Non-pigmented ciliary epithelial cell (primary cell): ENCODE measurements at regions not wholly inside any gene's neighbourhood (a gene's known extent, or its start where the extent isn't known, plus 50 kb on each side); places are given as distances from the start of the nearest gene placed in this dataset.
A peak's percentile ranks its signal among the peaks of the same experiment; 100 is the strongest.
"Not testable (repeated sequence)": the region's sequence is repeated elsewhere in the genome, so short reads cannot be mapped to it uniquely, and the experiment has no call there.

Source experiments
- DNase-seq: peaks from one replicate; pipeline ENCODE4 v3.0.0-alpha.2; 2010; ENCODE audit warnings: low read depth

DNA sequence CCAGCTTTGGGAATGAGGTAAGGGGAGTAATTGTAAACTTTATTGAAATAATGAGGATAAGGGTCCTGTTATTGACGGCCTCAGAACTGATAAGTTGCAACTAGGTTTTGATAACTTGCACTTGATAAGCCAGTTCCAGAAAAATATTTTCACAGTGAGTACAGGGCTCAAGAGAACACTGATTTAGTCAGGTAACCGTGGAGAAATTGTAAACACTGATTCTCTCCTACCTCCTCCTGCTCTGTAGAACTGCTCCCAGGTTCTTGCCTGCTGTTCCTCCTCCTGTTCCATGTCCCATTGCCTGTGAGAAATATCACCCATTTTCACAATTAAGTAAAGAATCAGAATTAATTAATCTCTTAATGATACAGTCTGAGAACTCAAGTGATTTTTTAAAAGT, 55.0 kb upstream of the CXXC4 start:
- no peak for DNase-seq

DNA sequence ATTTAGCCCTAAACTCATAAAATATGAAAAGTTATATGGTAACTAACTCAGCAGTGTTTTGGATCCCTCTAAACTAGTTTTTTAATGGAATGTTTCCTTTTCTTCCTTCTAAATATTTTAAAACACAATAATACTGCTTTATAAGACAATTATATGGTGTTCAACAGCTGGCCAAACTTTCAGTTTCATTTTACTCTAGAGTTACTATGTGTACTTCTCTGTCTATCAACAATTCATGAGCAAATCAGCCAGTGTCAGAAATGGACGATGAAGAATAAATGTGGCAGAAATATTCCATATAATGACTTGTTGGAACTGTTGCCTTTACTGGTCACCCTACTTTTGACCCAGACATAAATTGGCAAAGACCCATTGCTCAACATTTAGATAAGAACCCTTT, 64.8 kb upstream of the CXXC4 start:
- no peak for DNase-seq

DNA sequence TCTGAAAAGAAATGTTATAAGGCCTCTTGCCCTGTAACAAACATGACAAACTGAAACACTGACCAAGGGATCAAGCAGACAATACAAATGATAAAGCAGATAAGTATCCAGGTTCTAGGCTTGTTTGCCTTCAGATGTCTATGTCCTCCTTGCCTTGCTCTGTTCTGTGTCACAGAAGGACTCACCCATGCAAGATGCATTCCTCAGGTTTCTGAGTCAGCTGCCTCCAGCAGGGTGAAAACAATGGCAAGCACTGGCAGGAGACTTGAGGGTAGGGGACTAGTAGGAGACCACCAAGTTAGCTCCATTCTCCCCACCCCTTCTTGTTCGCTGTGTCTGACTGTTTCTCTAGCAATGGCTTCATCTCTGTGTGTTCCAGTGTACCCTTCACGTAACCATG, 76.6 kb upstream of the CXXC4 start:
- no peak for DNase-seq

DNA sequence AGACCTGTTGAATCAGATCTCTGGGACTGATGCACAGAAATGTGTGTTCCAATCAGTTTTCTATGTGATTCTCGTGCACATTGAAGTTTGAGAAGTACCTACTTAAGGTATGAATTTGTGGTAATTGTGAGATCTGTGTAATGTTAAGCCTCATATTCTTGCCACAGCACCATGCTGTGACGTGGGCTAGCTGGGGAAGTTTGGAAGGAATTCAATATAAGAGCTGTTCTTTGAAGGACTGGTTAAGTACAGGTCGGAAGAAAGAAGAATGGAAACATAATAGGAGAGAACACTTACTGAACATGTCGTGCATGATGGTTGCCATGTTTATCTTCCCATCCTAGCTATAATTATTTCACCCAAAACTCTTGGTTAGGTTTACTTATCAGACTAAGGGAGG, 79.7 kb upstream of the CXXC4 start:
- DNase-seq: no peak

DNA sequence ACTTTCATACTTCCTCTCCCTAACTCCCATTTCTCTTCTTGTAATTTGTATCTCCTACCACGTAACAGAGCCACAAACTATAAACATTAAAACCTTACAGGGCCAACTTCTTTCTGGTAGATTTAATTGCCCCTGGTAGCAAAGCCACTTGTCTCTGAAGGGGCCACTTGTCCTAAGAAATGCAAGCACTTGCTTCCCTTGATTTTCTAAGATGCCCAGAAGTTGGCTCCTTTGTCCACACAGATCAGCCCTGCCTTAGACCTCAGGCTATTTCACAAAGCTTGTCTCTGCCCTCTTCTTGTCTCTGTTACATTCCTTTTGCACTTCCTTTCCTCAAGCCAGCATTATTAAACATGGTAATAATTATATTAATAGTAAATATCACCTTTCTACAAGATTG, 80.6 kb upstream of the CXXC4 start:
- DNase-seq: no peak

DNA sequence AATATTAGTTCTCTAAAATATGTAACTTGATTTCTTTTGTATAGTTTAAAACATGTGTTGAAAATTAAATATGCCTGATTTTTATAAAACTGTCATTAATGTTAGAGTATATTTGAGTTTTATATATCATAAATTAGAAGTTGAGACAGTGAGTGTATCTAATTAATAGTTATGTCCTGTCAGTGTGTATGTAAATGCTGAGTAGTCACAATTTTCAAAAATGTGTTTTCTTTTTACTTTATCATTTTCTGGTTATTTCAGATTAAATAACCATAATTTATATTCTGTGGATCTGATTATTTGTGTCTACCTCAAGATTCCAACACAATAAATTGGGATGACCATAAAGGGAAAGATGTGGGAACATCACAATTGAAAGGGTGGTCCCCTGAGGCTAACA, 82.7 kb upstream of the CXXC4 start:
- DNase-seq: no peak

DNA sequence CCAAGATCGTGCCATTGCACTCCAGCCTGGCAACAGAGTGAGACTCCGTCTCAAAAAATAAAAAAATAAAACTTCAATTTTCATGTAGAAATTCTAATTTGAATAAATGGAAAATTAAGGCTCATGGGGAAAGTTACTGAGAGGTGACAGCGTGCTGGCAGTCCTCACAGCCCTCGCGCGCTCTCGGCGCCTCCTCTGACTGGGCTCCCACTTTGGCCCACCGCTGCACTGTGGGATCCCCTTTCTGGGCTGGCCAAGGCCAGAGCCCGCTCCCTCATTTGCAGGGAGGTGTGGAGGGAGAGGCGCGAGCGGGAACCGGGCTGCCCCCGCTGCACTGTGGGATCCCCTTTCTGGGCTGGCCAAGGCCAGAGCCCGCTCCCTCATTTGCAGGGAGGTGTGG, 86.8 kb upstream of the CXXC4 start:
- DNase-seq: not testable (repeated sequence)

DNA sequence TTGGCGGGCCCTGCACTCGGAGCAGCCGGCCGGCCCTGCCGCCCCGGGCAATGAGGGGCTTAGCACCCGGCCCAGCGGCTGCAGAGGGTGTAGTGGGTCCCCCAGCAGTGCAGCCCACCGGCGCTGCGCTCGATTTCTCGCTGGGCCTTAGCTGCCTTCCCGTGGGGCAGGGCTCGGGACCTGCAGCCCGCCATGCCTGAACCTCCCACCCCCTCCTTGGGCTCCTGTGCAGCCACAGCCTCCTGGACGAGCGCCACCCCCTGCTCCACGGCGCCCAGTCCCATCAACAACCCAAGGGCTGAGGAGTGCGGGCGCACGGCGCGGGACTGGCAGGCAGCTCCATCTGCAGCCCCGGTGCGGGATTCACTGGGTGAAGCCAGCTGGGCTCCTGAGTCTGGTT, 87.4 kb upstream of the CXXC4 start:
- not testable (repeated sequence) for DNase-seq

DNA sequence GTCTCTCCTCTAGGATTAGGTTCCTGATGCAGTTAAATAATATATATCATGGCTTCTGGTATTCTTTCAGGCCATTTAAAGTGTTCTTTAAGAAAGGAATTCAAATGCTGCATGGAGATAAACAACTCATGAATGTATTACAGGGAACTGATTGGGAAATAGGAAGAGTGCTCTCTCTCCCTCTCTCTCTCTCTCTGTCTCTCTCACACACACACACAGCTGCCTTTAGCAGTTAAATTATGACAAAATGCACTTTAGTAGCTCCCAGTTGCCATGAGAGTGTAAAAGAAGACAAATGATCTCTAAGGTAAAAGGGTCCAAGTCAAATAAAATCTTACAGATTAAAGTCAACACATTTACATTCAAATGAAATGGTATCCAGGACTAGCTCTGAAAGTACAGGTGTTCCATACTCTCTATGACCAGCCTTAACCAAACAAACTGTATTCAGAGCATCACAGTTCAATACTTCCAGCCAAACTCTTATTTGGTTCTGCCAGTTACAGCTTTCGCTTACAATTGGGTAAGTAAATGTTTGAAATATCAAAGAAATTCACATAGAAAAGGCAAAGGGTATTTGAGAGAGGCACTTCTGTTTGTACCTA, 94.7 kb upstream of the CXXC4 start:
- DNase-seq: no peak

DNA sequence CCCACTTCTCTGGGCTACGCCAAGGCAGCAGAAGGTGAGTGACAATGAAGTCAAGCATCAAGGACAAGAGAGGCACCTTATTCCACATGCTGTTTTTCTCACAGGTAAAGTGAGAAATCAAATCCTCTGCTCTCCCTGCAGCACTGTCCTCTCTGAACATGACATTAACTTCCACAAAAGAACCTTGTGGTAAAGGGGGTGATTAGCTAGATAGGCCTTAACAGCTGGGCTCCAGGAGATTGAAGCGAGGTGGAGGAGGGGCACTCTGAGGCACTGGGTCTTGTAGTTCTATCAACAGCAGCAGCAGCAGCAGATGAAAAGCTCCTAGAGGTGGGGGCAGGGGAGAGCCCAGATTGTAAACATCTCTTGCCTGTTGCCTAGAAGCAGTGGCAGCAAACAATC, 96.8 kb upstream of the CXXC4 start:
- DNase-seq: no peak

DNA sequence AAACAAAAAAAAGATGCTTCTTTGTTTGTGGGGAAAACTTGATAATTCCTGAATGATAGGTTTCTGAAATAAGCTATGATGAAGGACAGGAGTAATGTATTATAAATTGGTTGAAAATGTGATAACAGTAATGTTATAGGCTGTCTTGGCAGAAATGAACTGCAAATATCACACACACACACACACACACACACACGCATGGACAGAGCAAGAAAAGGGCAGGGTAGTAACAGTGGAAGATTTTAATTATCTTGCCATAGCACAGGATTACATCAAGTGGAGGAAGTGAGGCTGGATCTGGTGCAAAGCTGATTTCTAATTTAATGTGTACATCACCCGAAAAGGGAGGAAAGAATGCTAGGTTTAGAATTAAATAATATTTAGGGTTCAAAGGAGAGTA, 97.5 kb upstream of the CXXC4 start:
- DNase-seq: no peak

DNA sequence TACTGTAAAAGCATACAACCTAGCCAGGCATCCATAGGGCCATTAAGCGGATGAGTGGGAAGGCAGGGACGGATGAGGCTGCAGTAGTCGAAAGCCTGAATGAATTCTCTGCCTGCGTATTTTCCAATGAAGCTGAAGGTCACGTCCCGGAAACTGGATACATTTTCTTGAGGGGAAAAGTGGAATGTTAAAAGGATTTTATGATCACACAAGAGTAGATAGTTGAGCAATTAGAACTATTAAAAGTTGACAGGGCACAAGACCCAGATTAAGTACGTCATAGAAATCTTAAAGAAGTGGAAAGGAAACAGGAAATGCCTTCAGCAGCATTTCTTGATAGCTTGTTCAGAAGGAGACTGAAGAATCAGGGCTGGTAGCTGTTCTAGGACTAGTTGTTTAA, 98.3 kb upstream of the CXXC4 start:
- DNase-seq: peak; percentile 14

DNA sequence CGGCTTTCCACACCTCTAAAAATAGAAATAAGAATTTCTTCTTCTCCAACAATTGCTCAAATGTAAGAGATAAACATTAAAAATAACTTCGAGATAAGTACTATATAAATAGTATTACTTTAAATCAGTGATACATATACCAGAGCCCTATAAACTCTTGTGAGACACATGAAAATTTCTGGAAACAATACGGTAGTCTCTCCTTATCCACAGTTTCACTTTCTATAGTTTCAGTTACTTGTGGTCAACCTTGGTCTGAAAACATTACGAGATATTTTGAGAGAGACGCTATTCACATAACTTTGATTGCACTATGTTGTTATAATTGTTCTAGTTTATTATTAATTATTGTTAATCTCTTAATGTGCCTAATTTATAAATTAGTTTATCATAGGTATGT, 101.5 kb upstream of the CXXC4 start:
- DNase-seq: no peak

DNA sequence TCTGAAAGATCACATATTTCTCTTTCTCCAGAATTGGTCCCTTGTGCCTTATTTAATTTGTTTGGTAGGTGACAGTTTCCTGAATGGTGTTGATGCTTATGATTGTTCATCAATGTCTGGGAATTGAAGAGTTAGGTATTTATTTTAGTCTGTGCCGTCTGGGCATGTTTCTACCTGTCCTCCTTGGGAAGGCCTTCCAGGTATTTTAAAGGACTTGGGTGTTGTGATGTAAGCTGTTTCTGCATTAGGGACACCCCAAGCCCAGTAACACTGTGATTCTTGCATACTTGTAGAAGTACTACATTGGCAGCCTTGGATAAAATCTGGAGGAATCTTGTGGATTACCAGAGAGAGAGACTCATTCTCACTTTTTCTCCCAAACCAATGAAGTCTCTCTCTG, 120.8 kb upstream of the CXXC4 start:
- no peak for DNase-seq

DNA sequence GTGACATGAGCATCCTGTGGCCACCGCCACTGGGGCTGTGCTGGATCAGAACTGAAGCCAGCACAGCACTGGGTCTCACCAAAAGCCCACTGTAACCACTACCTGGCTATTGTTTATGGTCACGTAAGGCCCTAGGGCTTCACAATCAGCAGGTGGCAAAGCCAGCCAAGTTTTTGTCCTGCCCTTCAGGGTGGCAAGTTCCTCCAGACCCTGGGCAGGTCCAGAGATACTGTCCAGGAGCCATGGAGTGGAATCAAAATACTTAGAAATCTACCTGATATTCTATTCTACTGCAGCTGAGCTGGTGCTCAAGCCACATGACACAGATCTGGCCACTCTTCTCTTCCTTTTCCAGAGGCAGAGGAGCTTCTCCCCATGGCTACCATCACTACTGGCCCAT, 121.2 kb upstream of the CXXC4 start:
- DNase-seq: no peak

DNA sequence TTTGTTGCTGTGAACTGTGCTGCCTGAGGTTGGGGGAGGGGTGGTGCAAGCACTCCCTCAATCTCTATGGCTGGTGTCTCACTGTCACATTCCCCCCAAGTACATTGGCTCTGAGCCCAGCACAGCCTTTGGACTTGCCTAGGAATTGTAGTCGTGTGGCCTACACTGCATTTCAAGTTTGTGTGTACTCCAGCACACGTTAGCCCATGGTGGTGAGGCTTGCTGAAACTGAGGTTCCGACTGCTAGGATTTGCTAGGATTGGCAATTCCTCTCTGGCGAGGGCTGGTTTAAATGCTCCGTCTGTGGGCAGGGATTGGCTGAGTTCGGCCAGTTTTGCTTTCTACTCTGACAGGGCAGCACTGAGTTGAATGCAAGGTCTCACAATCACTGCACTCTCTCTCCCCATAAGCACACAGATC, 121.7 kb upstream of the CXXC4 start:
- no peak for DNase-seq

DNA sequence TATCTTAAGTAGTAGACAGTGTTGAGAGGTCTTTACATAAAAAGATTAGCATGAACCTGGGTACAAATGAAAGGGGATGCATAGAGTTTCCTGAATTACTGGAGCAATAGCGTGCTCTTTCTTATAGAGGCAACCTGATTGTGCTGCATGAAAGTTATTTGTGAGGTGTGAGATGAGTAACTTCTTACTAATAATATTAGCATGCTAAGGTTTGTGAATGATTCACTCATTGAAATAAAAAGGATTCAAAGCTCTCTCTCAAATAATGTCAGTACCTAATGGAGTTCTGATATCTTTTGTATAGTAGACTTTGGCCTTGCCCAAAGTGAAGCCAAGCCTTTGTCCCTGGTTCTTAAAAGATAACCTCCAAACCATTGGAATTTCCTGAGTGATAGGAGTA, 131.0 kb upstream of the CXXC4 start:
- DNase-seq: no peak

DNA sequence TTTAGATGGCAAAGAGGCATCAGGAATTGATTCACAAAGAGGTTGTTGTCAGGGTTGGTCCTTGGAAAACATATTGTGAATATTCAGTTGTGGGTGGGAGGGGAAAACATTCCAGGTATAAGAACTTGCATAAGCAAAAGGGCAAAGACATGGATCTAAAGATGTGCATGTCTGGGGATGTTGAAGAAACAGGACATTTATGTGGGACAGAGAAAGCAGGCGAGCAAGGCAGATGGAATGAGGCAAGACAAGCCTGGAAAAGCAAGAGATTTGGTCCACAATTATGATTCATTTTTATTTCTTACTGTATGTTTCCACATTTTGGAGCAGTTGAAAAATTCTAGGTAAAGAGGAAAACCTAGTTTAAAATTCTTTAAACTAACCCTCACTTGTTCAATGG, 134.9 kb upstream of the CXXC4 start:
- no peak for DNase-seq

DNA sequence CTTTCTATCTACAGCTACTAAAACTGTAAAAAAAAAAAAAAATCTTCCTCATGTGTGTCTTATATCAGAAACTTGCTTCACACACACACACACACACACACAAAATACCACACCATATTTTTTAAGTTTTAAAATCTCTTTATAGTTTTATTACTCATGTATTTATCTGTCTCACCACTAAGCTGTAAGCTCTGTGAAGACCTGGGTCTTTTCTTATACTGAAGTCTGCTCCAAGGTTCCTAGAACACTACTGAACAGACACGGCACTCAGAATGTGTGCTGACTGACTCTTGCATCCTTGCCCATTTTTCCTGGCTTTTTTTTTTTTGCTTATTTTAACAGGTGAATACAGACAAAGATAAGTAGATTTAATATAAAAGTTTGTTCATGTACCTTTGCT, 135.6 kb upstream of the CXXC4 start:
- no peak for DNase-seq

DNA sequence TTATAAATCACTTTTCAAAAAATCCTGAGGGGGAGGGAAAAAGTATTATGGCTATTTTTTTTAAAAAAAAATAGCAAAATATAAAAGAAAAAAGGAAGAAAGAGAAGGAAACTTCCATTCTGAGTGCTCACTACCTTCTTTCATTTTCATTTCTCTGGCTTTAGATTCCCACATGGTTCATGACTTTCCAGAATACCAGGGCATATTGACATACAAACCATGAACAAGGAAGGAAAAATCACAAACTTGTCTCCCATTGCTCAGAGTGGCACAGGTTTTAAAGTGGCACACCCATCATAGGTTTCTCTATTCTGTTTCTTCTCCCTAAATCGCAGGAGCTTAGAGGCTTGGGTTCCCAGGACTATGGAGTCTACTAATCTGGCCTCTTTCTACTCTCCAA, 136.3 kb upstream of the CXXC4 start:
- DNase-seq: no peak

DNA sequence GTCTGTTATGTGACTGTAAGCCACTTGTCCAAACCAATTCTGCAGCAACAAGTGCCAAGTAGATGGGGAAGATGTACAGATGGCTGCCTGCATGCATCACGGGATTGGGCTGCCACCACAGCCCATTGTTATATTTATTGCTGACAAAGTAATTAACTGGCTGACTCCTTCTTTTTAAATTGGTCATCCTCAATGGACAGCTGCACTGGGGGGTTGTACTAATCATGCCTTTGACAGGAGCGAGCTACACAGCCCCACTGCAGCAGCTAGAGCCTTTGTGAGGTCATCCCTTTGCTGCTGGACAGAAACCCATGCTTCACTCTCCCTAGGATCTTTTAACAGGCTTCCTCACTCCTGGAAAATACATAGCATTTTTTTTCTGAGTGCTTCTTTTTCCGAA, 146.7 kb upstream of the CXXC4 start:
- DNase-seq: no peak

DNA sequence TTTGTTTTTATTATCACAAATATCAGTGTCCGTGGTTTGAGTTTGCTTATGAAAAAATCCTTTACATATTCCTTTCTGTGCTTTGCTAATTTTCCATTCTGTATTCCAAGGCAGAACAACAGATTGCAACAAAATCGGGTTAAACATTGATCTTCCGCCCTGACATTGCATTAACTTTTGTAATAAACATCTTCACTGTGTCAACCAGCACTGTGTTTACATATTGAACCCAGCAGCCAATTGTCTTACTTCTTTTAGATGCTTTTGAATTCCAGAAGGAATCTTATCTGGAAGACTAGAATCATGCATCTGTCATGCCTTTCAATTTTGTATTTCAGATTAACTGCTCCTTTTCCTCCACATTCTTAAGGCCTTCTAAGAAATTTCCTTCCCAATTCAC, 147.8 kb upstream of the CXXC4 start:
- no peak for DNase-seq

DNA sequence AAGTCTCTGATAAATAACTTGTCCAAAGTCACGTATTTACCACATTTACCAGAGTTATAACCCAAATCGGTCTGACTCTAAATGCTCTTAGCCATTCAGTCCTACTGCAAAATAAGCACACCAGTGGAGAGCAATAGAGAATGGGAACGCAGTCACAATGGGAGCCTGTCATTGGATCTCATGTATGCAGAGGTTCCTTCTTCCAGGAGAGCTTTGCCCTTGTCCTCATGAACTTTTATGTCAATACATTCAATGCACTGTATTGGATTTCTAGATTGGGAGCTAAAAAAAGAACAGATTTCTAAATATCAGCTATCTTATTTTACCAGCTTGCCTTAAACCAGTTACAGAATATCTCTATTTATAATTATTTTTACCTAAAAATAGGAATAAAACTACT, 149.1 kb upstream of the CXXC4 start:
- no peak for DNase-seq

DNA sequence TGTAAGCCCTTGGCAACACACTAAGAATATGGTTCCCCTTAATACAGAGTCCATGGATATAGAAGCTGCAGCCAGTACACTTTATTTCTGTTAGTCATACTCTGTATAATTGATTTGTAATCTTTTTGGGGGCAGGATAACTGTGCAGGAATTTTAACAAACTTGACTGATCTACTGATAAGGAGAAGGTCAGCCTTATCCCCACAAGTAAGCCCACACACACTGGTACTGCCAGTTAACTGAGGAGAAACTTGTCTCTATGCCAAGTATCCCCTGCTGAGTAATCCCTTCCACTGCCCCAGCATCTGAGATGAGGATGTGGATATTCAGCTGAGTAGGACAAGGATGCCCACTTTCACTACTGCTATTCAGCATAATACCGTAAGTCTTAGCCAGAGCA, 154.9 kb upstream of the CXXC4 start:
- no peak for DNase-seq

DNA sequence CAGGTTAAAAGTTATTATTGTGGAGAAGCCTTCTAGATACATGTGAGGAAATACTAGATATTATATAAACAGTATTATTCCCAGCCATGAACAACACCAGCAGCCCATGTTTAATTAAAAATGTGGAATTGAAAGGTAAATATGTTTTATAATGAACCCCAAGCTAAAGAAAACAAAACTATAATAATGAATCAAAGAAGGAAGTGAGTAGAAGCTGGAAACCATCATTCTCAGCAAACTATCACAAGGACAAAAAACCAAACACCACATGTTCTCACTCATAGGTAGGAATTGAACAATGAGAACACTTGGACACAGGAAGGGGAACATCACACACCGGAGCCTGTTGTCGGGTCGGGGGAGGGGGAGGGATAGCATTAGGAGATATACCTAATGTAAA, 167.6 kb upstream of the CXXC4 start:
- not testable (repeated sequence) for DNase-seq
